PC-9 (cell line): ENCODE measurements at regions not wholly inside any gene's neighbourhood (a gene's known extent, or its start where the extent isn't known, plus 50 kb on each side); places are given as distances from the start of the nearest gene placed in this dataset.

ENCODE experiments used
- EZH2 ChIP-seq: fragments of 200-600 bp; sonication (generic); IDR thresholded peaks from 2 replicates; pipeline ENCODE4 v1.8.0; 2017; ENCODE audit warnings: antibody characterized with exemption, low read depth
- TF ChIP-seq, protein P1 (sequence below): fragments of 200-600 bp; sonication (generic); conservative IDR thresholded peaks from 2 replicates; pipeline ENCODE4 v1.6.1; 2017; ENCODE audit warnings: mixed run types, antibody characterized with exemption, mild to moderate bottlenecking, moderate library complexity

DNA sequence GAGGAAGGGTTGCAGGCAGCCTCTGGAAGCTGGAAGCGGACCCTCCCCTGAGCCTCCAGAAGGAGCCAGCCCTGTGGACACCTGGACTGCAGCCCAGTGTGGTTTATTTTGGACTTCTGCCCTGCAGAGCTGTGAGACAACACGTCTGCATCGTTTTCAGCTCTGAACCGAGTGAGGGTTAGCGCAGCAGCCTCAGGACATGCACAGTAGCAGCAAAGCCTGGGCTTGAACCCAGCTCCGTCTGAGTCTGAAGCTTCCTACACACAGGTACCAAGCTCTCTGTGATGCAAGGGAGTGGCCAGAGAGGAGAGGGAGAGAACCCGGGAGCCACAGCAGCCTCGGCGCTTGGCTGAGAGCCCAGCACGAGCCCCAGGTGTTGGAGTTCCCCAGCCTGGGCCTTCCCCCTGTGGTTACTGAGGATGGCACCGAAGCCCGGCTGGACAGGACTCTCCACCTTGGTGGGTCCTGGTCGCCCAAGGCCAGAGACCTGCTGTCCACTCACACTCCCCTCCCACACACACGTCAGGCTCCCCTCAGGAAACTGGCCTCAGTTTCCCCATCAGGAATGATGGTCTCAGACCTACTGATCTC lies 128.2 kb downstream of the OLFM1 start:
- TF ChIP-seq, protein P1, sequence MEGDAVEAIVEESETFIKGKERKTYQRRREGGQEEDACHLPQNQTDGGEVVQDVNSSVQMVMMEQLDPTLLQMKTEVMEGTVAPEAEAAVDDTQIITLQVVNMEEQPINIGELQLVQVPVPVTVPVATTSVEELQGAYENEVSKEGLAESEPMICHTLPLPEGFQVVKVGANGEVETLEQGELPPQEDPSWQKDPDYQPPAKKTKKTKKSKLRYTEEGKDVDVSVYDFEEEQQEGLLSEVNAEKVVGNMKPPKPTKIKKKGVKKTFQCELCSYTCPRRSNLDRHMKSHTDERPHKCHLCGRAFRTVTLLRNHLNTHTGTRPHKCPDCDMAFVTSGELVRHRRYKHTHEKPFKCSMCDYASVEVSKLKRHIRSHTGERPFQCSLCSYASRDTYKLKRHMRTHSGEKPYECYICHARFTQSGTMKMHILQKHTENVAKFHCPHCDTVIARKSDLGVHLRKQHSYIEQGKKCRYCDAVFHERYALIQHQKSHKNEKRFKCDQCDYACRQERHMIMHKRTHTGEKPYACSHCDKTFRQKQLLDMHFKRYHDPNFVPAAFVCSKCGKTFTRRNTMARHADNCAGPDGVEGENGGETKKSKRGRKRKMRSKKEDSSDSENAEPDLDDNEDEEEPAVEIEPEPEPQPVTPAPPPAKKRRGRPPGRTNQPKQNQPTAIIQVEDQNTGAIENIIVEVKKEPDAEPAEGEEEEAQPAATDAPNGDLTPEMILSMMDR, result no peak
- no peak for TF ChIP-seq EZH2
